K562 (cell line): ENCODE measurements at regions not wholly inside any gene's neighbourhood (a gene's known extent, or its start where the extent isn't known, plus 50 kb on each side); places are given as distances from the start of the nearest gene placed in this dataset.

ENCODE experiments used
- ATAC-seq: fragments of 200-7000 bp; cut with Tn5 transposase; 3 replicates; pipeline ENCODE4 v1.9.1; 2020; ENCODE audit warnings: moderate library complexity
- BruUV-seq: library from RNA; stranded (reverse); fragments of 400-500 nt; replicated peaks from 2 replicates; lab custom pipeline; 2021; lab: Mats Ljungman, UMichigan
- CTCF ChIA-PET: fragments of 300-600 bp; formaldehyde crosslinking; extraction: SDS; loops from one replicate; lab custom pipeline; 2021; ENCODE audit warnings: low intra/inter-chr PET ratio; lab: Yijun Ruan, JAX
- POLR2A ChIA-PET: fragments of 300-600, 350-650 bp; sonication (Branson Sonifier 250); formaldehyde crosslinking; extraction: SDS; loops from one replicate; lab custom pipeline; 2021; ENCODE audit warnings: antibody characterized with exemption, inconsistent platforms; lab: Yijun Ruan, JAX
- DNase-seq, 4 experiments: peaks; one replicate each; pipeline versions ENCODE4 v3.0.0 to v3.0.0-alpha.2; 2011 to 2018; ENCODE audit warnings: low spot score in 3 of 4, mixed read lengths in 3 of 4; ENCODE audit errors: extremely low read depth in 1 of 4
- FAIRE-seq: peaks from 2 replicates; lab custom pipeline; 2011; peaks lifted over from hg19 to GRCh38; lab: Jason Lieb, UNC
- H2AFZ ChIP-seq: 2 replicates; pipeline ENCODE4 v1.6.0; 2011; ENCODE audit warnings: low read depth, low read length, control low read depth, inconsistent platforms
- H3K27ac ChIP-seq: fragments of 200-600 bp; 3 replicates; pipeline ENCODE4 v1.8.0; 2011; ENCODE audit warnings: low read depth, mild to moderate bottlenecking, control low read depth, inconsistent platforms, low read length, moderate library complexity, mixed read lengths; ENCODE audit errors: extremely low read depth
- H3K27me3 ChIP-seq, 2 experiments: fragments of 300-600 bp in 1 of 2; 2 replicates in 1 of 2; 3 replicates in 1 of 2; pipeline versions ENCODE4 v1.6.0 to v1.8.0; 2011; ENCODE audit warnings: inconsistent platforms in 2 of 2, low read length in 2 of 2, mild to moderate bottlenecking in 1 of 2, mixed read lengths in 1 of 2, moderate library complexity in 1 of 2; ENCODE audit not compliant: control insufficient read depth in 2 of 2, insufficient read depth in 2 of 2
- H3K36me3 ChIP-seq: fragments of 300-600 bp; 3 replicates; pipeline ENCODE4 v1.8.0; 2011; ENCODE audit warnings: mild to moderate bottlenecking, low read length, inconsistent platforms; ENCODE audit not compliant: control insufficient read depth, insufficient read depth
- H3K4me1 ChIP-seq, 2 experiments: fragments of 200-600 bp in 1 of 2; replicated peaks in 1 of 2; 2 replicates in 1 of 2; 3 replicates in 1 of 2; pipeline versions ENCODE4 v1.5.1 to v1.8.0; 2011; ENCODE audit warnings: inconsistent platforms in 2 of 2, low read length in 2 of 2, mild to moderate bottlenecking in 1 of 2, mixed read lengths in 1 of 2, moderate library complexity in 1 of 2; ENCODE audit not compliant: control insufficient read depth in 2 of 2, insufficient read depth in 2 of 2
- H3K4me2 ChIP-seq: 2 replicates; pipeline ENCODE4 v1.6.1; 2011; ENCODE audit warnings: low read length, control low read depth, inconsistent platforms, mixed read lengths; ENCODE audit not compliant: insufficient read depth
- H3K4me3 ChIP-seq: fragments of 200-600 bp; sonication (generic), shearing (Covaris generic); 2 replicates; pipeline ENCODE4 v1.5.1; 2016; ENCODE audit warnings: control low read depth, inconsistent platforms
- H3K79me2 ChIP-seq: fragments of 200-600 bp; 3 replicates; pipeline ENCODE4 v1.8.0; 2011; ENCODE audit warnings: low read length, inconsistent platforms; ENCODE audit not compliant: control insufficient read depth, insufficient read depth
- H3K9ac ChIP-seq, 2 experiments: 2 replicates each; pipeline versions ENCODE4 v1.6.0 to v1.6.1; 2011; ENCODE audit warnings: low read depth in 2 of 2, low read length in 2 of 2, control low read depth in 1 of 2, inconsistent platforms in 1 of 2, mild to moderate bottlenecking in 1 of 2, mixed read lengths in 1 of 2; ENCODE audit not compliant: insufficient read depth in 1 of 2
- H3K9me1 ChIP-seq: one replicate; pipeline ENCODE4 v1.6.0; 2011; ENCODE audit warnings: inconsistent platforms, mild to moderate bottlenecking, low read length, moderate library complexity; ENCODE audit not compliant: control insufficient read depth, insufficient read depth
- H3K9me3 ChIP-seq: replicated peaks from 2 replicates; pipeline ENCODE4 v1.5.1; 2011; ENCODE audit warnings: low read depth, low read length, inconsistent platforms; ENCODE audit not compliant: control insufficient read depth, insufficient read depth
- H4K20me1 ChIP-seq: replicated peaks from 2 replicates; pipeline ENCODE4 v1.6.1; 2011; ENCODE audit warnings: low read length, inconsistent platforms, mixed read lengths; ENCODE audit not compliant: control insufficient read depth, insufficient read depth
- BMI1 ChIP-seq: fragments of 150-350 bp; IDR thresholded peaks from 2 replicates; pipeline ENCODE4 v1.6.1; 2014; ENCODE audit warnings: low read length
- CEBPG ChIP-seq, 3 experiments: fragments of 200-800 bp in 1 of 3; sonication (Bioruptor generic) in 1 of 3; sonication (generic) in 1 of 3; formaldehyde crosslinking in 1 of 3; IDR thresholded peaks in 2 of 3; conservative IDR thresholded peaks in 1 of 3; 2 replicates each; pipeline versions ENCODE4 v1.6.1 to v1.8.0; 2016 to 2022; ENCODE audit warnings: missing compliant biosample characterization in 2 of 3, missing genetic modification characterization in 2 of 3, mild to moderate bottlenecking in 1 of 3, missing genetic modification reagents in 1 of 3
- CHD1 ChIP-seq: fragments of 200-600 bp; sonication (generic); IDR thresholded peaks from one replicate; pipeline ENCODE4 v1.6.1; 2012; ENCODE audit warnings: mild to moderate bottlenecking, moderate library complexity, low read length, inconsistent platforms
- HMGN3 ChIP-seq: IDR thresholded peaks from 2 replicates; pipeline ENCODE4 v1.6.1; 2011; ENCODE audit warnings: borderline replicate concordance, low read depth, mild to moderate bottlenecking, mixed read lengths, low read length; ENCODE audit not compliant: insufficient read length; ENCODE audit errors: extremely low read depth
- JUND ChIP-seq, 2 experiments: IDR thresholded peaks; 2 replicates in 1 of 2; 3 replicates in 1 of 2; pipeline ENCODE4 v1.6.1; 2011; ENCODE audit warnings: borderline replicate concordance in 2 of 2, low read depth in 2 of 2, low read length in 2 of 2, improper control_type of control experiment in 1 of 2, missing biosample characterization in 1 of 2, missing genetic modification characterization in 1 of 2, missing genetic modification reagents in 1 of 2
- MTA1 ChIP-seq: fragments of 450-650 bp; IDR thresholded peaks from 2 replicates; pipeline ENCODE4 v1.6.1; 2017; ENCODE audit warnings: borderline replicate concordance
- NCOA1 ChIP-seq: fragments of 450-650 bp; IDR thresholded peaks from 2 replicates; pipeline ENCODE4 v1.6.1; 2016; ENCODE audit warnings: low read depth
- PRPF4 ChIP-seq: fragments of 200-400 bp; formaldehyde crosslinking; IDR thresholded peaks from one replicate; pipeline ENCODE4 v1.6.1; 2017; ENCODE audit warnings: low read length, low read depth, mild to moderate bottlenecking; ENCODE audit not compliant: insufficient read depth, poor library complexity, severe bottlenecking
- RBM39 ChIP-seq: fragments of 200-400 bp; formaldehyde crosslinking; optimal IDR thresholded peaks from 2 replicates; pipeline ENCODE3; 2018; ENCODE audit warnings: low read depth, low read length
- TAF7 ChIP-seq: fragments of 450-650 bp; IDR thresholded peaks from 2 replicates; pipeline ENCODE4 v1.6.1; 2016; ENCODE audit warnings: missing genetic modification characterization, missing compliant biosample characterization
- ZC3H11A ChIP-seq: IDR thresholded peaks from 2 replicates; pipeline ENCODE4 v1.6.1; 2012; ENCODE audit warnings: low read depth, low read length, improper control_type of control experiment
- WGBS: fragments of 100-300 bp; shearing (Covaris generic); methylation state at CpG from one replicate; pipeline ENCODE4 v1.1.6; 2016; ENCODE audit warnings: low coverage, mixed read lengths; ENCODE audit not compliant: insufficient coverage; ENCODE audit errors: missing lambda C conversion rate; 5-methylcytosine and 5-hydroxymethylcytosine counted together
- in situ Hi-C: fragments of 300-500 bp; cut with MboI; formaldehyde crosslinking; loops from 4 replicates; pipeline ENCODE4 v1.15.0; 2018; ENCODE audit warnings: inconsistent platforms, mixed read lengths
- intact Hi-C: fragments of 100-400 bp; cut with micrococcal nuclease; formaldehyde crosslinking; loops from 2 replicates; pipeline ENCODE4 v1.14.2; 2022

DNA sequence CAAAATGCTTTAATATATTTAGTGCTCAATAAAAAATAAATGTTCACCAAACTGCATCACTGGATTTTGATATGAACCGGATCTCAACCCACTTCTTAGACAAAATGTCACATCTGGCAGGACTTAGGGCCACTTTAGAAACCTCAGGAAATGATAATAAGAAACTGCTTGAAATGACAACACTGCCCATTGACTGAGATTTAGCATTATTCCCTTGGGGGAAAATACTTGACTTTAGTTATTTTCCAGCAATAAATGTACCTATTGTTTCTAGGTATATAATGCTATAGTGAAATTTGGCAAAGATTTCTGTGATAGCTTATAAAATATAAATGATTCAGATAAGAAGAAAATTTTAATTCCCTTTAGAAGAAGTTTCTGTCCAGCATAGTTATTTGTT, 195.1 kb downstream of the ICOS start:
- in situ Hi-C loops: no loop called here

DNA sequence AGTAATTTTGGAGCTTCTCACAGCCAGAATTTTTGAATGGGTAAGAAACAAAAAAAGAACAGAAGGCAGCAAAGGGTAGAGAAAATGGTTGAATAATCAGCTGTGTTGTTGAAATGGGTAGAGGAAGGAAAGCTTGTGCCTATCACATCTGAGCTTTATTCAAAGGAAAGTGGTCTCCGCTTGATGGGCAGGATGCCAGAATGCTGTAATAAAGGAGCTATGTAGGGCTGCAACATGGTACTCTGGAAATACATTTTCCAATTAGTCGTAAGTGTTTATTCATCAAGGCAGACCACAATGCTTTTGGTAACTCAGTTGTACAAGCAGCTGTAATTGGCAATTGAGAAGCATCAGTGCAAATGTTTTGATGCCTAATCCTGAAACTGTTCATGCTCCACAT, 196.9 kb downstream of the ICOS start:
- POLR2A ChIA-PET: no interaction called here
- no peak for DNase-seq
- no peaks in the 10 kb centered on the region for H3K9me1 ChIP-seq

More for the DNA sequence above, 195.1 kb downstream of the ICOS start:
- Histone ChIP-seq H3K36me3 (no peaks in the 10 kb centered on the region), H3K4me1 (no peaks in the 10 kb centered on the region), H3K9me1 (no peaks in the 10 kb centered on the region), H2AFZ (no peak overlapping the region), H3K27ac (no peak overlapping the region), H3K4me3 (no peak overlapping the region), H3K79me2 (no peaks in the 10 kb centered on the region), H4K20me1 (no peaks in the 10 kb centered on the region), H3K9me3 (no peaks in the 10 kb centered on the region), H3K27me3 (no peaks in the 10 kb centered on the region; a peak in 1 of 5 replicates), H3K4me2 (no peak overlapping the region), H3K9ac (no peak overlapping the region)
- ATAC-seq (no peak), FAIRE-seq (no peak)
- CTCF ChIA-PET: no interaction called here
- 0% methylated on average over 1 of the region's 1 CpG for WGBS
- no peak for TF ChIP-seq MTA1
- TF ChIP-seq PRPF4: no peak
- TF ChIP-seq HMGN3: no peak
- TF ChIP-seq TAF7 (tag): no peak
- no peak for TF ChIP-seq RBM39
- TF ChIP-seq JUND (IDR thresholded peaks at IDR 0.05; ENCODE audit: borderline replicate concordance, low read depth, low read length): no peak
- TF ChIP-seq JUND (tag; IDR thresholded peaks at IDR 0.05; ENCODE audit: borderline replicate concordance, low read depth, low read length): no peak
- TF ChIP-seq BMI1: no peak
- no peak for TF ChIP-seq CHD1
- TF ChIP-seq, all 486 proteins: peak for 0
- POLR2A ChIA-PET: no interaction called here
- intact Hi-C loops: no loop called here
- DNase-seq: no peak
- no TSS peak for BruUV-seq

More for the DNA sequence above, 196.9 kb downstream of the ICOS start:
- 0% methylated on average over 2 of the region's 2 CpGs for WGBS
- TF ChIP-seq ZC3H11A (no peak), CEBPG (CRISPR knock-in tag; IDR thresholded peaks at IDR 0.05) (no peak), CEBPG (tag; conservative IDR thresholded peaks at IDR 0.05 in 1 of 2, IDR thresholded peaks at IDR 0.05 in 1 of 2) (no peak), NCOA1 (no peak)
- ATAC-seq: no peak
- Histone ChIP-seq H3K79me2 (no peaks in the 10 kb centered on the region), H3K27me3 (no peaks in the 10 kb centered on the region; a peak in 1 of 5 replicates), H3K4me3 (no peak overlapping the region), H4K20me1 (no peaks in the 10 kb centered on the region), H3K9ac (no peak overlapping the region), H3K9me3 (no peaks in the 10 kb centered on the region), H3K4me1 (no peaks in the 10 kb centered on the region), H3K27ac (no peak overlapping the region), H3K4me2 (no peak overlapping the region), H2AFZ (no peak overlapping the region), H3K36me3 (no peaks in the 10 kb centered on the region)
- in situ Hi-C loops (no loop called here), intact Hi-C loops (no loop called here)
- FAIRE-seq: no peak
- BruUV-seq: no TSS peak
- CTCF ChIA-PET: no interaction called here
